ENCODE measurements at regions not wholly inside any gene's neighbourhood (a gene's known extent, or its start where the extent isn't known, plus 50 kb on each side); places are given as distances from the start of the nearest gene placed in this dataset.

GRCh38 chr2:71882949-71883472, 264.7 kb downstream of the CYP26B1 start:
- TF ChIP-seq CTCF (IDR thresholded peaks at IDR 0.05): no peak
- no peak for TF ChIP-seq POLR2A (IDR thresholded peaks at IDR 0.05)
- peak in 1 of 2 donors; percentile 71 for TF ChIP-seq EP300 (IDR thresholded peaks at IDR 0.05)

Measured in tibial nerve (tissue), 4 donors.